NK-92 treated with Interleukin-12 subunit alpha and Interleukin-12 subunit beta, amount 100 ng/mL, for 24 hours (cell line): ENCODE measurements at regions not wholly inside any gene's neighbourhood (a gene's known extent, or its start where the extent isn't known, plus 50 kb on each side); places are given as distances from the start of the nearest gene placed in this dataset.
"Not testable (repeated sequence)": the region's sequence is repeated elsewhere in the genome, so short reads cannot be mapped to it uniquely, and the experiment has no call there.

Experiments
- DNase-seq: peaks from one replicate; lab custom pipeline; 2025; lab: John Stamatoyannopoulos, UW

DNA sequence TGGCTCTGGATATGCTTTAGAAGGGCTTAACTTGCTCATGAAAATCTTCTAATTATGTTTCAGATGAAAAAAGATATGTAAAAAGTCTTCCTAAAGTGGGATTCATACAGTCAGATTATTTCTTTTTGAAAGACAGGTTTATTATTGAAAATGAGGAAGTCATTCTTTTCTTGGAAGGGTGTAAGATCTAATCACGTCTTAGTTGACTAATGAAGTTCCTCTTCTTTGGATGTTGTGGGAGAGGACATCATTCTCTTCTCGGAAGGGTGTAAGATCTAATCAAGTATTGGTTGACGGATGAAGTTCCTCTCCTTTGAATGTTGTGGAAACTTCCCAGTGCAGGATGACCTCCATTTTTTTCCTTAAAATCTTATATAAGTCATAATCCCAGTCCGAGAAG is 74.9 kb downstream of the ALG10 start:
- DNase-seq, result no peak

DNA sequence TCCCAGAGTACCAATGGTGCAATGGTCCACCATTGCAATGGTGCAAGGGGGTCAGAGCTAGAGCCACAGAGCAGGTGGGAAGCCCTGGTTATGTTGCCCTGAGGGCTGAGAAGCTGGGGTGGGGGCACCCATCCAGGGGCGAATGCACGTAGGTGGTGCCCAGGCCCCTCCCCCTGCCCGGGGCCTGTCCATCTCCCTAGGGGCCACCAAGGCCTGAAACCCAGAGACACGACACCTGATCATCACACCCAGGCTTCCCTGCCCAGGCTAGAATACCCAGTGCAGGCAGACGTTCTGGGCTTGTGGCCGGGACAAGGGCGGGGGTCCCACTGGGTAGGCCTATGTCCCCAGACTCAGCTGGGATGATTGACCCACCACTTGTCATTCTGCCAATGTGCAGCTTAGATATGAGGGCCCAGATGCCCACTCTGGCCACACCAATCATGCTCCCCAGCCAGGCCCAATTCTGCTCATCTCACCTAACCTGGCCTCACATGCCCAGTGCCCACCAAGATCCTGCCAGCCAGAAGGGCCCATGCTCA is 83.2 kb downstream of the ALG10 start:
- no peak for DNase-seq

DNA sequence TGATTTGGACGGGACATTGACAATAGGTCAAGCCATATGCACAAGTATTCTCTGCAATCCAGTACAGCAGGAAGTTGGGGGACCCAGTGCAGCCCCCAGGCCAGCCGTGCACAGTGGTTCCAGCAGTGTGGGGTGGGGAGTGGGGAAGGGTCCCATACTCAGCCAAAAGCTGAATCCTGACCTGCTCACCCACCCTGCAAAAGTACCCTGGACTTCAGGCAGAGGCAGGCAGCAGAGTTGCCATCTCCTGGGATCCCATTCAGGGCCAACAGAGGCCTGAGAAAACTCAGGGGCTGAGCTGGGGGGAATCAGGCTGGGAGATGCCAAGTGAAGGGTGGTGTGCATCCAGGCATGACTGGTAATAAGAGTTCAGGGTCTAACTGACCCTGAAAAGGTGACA is 83.9 kb downstream of the ALG10 start:
- no peak for DNase-seq

DNA sequence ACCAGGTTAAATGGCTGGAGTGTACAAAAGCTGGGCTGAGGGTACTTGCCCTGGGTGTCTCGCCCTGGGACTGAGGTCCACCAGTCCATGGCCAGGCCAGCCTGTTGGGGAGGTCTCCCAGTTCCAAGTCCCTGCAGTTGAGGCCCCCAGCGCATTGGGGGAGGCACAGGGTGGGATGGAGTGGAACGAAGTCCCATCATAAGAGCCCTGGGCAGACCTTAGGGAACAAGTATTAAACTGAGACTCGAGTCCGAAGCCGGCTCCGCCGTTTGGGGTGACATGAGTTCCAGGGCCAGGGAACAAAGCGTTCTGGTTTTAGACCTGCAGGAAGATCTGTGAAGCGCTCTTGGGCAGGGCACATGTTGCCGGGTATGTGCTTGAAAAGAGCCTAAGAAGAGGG is 84.7 kb downstream of the ALG10 start:
- DNase-seq, result no peak

DNA sequence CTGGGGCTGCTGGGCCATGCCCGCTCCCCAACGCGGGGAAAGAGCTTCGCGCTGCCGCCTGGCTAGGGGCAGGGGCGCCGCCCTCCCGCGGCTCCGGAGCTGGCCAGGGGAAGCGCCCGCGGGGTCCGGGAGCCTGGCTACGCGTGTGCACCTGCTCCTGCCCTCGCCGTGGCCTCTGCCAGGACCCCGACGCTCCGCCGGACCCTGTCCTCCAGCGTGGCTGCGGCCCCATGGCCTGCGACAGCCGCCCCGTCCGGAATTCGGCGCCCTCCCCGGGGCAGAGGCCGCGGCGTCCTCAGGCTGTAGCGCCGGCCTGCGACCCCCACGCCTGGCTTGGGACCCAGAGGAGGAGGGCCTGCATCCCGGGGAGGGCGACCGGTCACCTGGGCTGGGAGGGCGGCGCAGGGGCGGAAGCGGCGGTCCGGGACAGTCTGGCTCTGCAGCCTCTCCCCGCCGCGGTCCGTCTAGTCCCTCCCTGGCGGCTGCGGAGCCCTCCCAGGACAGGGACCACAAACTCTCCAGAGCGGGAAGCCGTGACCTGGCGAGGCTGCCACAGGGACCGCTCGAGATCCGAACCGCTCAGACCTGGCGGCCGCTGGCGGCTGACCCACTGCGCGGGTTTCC is 85.6 kb downstream of the ALG10 start:
- DNase-seq, result no peak

DNA sequence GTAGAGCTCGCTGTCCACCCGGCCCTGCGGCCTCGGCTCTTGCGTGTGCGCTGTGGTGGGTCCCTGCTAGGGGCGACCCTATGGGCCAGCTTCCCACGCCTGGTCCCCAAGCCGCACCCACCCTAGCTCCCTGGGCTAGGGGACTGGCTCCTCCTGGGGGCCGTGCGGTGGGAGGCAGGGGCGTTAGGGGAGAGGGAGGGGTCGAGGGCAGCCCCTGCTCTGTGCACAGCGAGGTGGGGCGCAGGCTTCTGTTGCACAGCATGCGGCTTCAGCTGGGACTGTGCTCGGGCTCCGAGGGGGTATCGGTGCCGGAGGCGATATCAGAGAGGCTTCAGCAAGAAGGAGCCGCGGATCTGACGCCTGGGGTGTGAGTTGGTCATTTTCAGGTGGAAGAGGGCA is 86.1 kb downstream of the ALG10 start:
- no peak for DNase-seq

DNA sequence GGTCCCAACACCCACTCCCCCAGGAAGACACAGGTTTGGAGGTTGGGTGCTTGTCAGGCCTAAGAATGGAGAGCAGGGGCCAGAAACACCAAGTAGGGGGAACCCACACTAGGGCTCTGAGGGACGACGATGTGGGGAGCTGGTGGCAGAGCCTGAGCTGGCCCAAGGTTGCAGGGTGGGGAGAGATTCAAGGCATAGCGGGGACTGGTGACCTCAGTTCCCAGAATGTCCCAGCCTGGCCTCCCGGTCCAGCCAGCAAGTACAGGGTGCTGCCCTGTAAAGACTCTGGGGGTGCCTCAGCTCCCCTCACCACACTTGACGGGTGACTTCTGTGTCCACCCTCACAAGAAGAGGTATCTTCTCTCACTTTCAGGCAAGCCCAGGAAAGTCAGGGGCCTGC is 86.7 kb downstream of the ALG10 start:
- DNase-seq, result no peak

DNA sequence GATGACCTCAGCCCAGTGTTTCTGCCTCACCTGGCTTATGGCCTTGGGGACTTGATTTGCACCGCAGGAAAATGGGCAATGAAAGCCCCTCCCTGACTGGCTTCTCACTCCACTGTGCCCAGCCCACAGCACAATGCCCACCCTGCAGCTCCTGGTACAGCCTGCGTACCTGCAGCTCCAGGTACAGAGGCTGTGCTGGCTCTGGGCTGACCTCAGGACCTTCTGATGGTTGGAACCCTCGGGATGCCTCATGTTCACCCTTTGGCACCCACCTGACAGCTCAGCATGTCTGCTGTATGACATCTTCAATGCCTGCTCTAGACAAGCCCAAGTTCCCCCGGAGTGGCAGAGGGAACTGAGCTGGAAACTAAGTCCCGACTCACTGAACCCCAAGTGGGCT is 87.1 kb downstream of the ALG10 start:
- DNase-seq, result no peak

DNA sequence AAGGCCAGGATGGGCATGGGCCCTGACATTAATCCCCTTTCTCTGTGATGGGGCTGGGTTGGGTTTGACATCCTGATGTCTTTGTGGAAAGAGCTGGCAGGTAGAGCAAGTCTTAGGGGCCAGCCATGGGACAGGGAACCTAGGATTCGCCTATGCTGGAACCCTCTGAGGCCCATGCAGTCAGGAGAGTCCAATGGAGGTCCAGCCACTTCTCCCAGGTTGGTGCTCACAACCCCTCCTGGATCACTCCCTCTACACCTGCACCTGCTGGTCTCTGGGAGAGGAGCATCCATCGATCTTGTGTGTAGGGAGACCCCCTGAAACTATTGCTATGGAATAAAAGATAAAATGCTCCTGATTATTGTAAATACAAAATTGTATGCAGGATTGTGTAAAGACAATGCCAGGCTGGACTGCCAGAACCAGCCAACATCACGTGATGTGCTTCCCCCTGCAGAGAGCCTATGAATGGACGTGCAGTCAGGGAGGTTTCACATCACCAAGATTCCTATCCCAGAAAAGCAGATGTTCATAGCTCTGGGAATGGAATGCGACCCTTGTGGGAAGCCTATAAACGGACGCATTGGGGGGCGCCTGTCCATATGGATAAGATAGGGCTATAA is 87.7 kb downstream of the ALG10 start:
- not testable (repeated sequence) for DNase-seq

DNA sequence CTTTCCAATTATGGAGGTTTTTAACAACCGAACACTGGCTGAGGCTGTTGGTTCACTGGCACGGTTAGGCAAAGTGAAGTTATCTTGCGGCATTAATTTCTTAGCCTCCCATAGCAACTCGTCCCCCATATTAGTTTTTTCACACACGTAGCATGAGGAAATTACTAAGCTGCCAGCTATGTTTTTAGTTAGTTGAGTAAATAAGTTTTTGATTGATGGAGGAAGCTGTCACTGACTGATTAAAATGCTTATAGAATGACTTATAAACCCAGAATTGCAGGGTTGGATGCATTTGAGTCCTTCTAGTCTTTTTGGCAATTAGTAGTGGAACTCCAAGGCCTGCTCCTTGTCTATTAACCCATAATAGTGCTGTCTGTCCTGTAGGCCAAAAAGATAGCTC is 97.1 kb downstream of the ALG10 start:
- DNase-seq, result no peak

DNA sequence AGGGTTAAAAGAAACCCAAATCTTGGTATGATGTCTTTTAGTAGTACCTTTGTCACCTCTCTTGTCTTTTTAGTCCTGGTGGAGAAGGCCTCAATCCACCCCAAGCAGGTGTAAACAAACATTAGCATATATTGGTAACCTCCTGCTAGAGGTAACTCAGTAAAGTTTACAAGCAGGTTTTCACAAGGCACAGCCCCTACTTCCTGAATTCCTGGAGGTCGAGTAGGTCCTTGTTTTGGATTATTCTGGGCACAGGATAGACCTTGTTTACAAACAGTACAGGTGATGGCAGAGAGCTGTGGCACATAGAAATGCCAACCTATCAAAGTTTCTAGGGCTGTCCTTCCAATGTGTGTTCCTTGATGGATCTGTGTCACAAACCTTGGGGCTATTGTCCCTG is 99.1 kb downstream of the ALG10 start:
- no peak for DNase-seq

DNA sequence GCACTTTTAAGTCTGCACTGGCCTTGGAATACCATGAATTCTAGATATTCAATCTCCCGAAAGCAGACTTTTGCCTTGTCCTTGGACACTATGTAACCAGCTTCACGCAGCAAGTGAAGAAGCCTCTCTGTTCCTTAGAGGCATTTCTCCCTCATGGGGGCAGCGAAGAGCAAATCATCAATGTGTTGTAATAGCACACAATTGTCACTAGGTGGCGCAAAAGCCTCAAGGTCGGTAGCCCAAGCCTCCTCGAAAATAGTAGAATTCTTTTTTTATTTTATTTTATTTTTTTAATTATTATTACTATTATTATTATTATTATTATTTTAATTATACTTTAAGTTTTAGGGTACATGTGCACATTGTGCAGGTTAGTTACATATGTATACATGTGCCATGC is 100.8 kb downstream of the ALG10 start:
- DNase-seq, result not testable (repeated sequence)

DNA sequence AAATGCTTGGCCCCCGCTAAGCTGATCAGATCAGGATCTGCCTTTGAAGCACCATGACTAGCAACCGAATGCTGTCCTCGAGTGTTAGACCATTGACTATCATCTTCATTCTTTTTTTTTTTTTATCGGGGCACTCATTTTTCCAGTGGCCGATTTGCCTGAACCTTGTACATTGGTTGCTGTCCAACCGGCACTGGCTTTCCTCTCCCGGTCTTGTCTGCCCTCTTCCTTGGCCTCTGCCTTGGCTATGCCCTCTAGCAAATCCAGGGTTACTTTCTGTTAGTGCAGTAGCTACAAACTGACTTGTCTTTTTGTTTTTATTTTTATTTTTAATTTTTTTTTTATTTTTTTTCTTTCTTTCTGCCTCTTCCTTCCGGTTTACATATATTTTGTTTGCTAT is 102.3 kb downstream of the ALG10 start:
- DNase-seq, result no peak

DNA sequence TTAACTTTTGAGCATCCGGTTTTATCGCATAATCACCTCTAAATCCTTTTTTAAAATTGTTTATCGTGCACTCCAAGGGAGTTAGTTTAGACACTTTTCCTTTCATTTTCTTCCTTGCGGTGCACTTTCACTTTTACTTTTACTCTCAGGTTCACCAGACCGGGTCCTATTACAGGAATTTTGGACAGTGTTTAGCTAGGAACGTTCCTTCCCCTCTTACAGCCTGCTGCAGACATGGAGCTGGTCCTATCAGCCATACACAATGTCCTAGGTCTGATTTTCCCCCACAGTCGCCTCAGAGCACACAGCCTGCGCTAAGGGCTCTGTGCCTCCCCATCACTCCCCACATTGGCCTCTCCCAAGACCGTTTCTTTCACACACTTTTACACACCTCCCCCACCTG is 103.9 kb downstream of the ALG10 start:
- DNase-seq, result no peak

DNA sequence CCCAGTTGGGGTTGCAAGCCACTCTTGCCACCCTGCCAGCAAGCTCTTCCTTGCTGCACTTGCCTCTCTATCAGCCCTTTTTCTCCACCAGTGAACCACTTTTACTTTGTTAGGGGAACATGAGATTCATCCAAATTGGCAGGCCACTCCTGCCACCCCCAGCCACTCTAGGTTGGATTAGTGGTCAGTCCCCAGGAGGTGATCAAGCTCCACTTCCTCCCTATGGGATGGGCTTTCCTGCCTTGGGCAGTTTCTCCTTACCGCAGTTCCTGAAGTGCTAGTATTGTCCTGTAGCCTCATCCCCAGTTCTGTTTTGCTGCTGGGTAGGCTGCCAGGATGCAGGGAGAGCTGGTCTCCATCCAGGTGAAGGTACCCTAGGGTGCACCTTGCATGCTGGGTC is 104.5 kb downstream of the ALG10 start:
- no peak for DNase-seq

DNA sequence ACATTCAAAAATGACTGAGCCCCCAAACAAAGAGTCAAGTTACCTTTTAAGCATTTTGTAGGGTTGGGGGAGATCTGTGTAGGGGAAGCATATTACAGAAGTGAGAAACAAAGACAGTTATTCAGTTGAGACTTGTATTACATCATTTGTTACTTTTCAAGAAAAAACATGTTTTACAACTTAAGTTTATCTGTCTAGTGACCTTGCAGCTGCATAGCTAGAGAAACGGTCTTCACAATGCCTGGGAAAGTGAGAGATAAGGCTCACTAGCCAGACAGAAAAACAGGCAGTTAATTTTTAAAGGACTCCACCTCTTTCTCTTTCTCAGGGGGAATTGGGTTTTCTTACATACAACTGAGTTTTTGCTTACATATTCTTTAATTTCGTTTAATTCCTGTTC is 105.1 kb downstream of the ALG10 start:
- DNase-seq, result not testable (repeated sequence)

DNA sequence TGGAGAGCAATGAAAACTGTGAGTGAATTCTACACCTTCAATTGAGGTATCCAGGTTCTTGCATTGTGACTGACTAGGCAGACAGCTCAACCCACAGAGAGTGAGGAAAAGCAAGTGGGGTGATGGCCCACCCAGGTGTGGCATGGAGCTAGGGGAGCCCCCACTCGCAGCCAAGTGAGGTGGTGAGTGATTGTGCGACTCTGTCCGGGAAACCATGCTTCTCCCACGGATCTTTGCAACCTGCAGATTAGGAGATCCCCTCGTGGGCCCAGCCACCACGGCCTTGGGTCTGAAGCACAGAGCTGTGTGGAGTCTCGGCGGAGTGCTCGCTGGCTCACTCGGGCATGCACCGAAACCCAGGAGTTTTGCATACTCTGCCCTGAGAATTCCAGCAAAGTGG is 120.1 kb downstream of the ALG10 start:
- no peak for DNase-seq

DNA sequence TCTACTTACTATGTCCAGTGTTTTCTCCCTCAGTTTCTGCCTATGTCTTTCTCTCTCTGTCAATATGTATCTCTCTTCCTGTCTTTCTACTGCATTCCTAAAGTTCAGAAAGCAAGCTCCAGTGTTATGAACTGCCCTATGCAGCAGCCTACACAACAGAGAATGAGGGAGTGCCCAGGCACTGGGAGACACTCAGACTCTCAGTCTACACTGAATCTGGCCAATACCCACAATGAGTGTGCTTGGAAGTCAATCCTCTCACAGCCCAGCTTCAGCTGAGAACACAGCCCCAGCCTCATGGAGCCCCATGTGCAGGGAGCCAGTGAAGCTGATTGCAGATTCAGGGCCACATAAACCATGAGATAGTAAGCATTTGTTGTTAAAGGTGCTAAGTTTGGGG is 128.7 kb downstream of the ALG10 start:
- DNase-seq, result no peak

DNA sequence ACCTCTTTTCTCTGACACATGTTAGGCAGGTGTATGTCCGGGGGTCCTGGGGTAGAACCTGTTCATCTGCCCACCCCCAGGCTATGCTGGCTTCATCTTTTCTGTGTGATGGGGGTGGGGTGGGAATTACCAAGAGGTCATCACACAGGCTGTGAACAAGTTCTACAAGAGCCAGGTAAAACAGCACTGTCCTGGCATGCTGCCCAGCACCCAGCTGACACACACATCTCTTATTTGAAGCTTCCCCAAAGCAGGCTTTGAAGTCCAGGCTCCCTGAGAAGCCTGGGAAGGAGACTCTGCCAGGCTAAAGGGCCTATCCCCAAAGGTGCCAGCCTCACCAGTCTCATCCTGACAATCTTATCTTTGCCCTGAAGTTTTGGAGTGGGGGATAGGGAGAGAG is 141.1 kb downstream of the ALG10 start:
- no peak for DNase-seq

DNA sequence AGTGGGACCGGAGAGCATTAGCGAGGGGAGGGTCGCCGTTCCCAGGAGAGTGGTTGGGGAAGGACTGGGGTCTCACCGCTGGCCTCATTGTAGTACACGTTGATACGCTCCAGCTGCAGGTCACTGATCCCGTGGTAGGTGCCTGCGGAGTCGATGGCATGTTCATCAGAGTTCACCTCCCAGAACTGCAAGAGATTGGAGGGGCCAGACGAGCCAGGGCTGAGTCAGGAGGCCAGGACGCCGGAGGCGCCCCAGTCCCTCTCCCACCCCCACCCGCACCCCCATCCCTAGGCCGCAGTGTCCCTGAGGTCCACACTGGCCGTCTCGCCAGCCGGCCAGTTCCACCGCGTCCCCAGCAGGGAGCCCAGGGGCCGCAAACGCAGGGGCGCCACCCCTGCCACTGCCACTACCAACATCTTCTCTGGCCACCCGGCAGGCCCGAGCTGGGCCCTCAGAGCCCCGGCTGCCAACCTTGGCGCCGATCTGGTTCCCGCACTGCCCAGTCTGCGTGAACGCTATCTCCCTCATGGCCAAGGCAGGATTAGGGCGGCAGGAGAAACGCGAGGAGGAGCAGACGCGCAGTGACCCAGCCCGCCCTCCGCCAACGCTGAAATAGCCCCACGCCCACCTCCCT is 144.2 kb downstream of the ALG10 start:
- DNase-seq, result no peak

DNA sequence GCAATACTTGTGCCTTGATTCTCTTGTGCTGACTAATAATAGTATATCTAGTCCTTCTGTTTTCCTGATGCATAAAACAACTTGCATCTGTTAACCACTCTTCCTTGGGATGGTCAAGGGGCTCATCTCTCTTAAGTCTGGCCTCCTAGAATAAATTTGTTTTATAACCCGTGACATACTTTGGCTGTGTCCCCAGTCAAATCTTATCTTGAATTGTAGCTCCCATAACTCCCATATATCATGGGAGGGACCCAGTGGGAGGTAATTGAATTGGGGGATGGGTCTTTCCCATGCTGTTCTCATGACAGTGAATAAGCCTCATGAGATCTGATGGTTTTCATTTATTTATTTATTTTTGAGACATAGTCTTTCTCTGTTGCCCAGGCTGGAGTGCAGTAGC is 146.2 kb downstream of the ALG10 start:
- DNase-seq, result not testable (repeated sequence)

DNA sequence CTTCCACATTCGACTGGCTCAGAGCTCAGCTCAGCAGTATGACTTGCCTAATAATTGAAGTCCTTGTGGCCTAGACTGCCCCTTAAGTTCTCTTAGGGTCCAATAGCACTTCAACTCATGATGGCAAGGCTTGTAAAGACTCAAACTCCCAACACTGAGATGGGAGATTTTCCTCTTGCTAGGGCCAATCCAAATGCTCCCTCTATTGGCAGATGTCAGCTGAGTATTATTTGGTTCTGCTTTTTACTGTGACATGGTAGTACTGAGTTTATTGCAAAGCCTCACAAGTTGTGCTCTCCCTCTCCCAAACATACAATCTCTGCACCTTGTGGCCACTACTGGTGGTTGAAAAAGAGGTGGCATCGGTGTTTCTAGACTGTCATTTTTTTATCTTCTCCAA is 164.2 kb downstream of the ALG10 start:
- no peak for DNase-seq

DNA sequence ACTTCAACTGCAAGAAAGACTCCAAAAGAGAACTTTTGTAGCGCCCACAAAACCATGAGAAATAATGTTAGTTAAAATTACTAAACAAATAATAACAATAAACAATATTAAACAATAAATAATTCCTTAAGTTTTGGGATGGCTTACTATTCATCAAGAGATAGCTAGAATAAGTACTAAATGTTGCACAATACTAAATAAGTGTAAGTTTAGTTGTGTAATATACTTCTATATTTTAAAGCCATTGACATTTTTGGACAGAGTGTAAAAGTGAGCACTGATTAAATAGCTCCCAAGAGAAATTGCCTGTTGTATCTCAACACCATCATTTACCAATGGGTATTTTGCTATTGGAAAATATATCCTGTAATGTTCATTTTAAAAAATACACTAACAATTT is 166.7 kb downstream of the ALG10 start:
- no peak for DNase-seq

DNA sequence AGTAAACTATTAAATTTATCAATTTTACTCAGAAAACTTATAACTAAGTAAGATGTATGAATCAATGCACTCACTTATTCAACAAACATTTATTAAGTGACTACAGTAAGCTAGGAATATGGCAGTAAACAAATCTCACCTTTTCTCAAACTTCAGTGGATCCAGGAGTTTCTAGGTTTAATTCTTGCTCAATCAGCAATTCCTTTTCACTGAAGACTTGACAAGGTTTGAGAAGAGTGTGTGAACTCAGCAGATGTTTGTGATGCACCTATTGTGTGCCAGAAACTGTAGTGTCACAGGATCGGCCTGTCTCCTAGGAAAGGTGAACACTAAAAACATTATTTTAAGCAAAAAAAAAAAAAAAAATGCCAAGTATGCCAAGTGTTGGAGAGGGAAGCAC is 167.8 kb downstream of the ALG10 start:
- DNase-seq, result no peak
